Stimulated activated CD4-positive, alpha-beta T cell treated with anti-CD3 and anti-CD28 coated beads, Interleukin-4, amount 100 ng/mL, for 48 hours (primary cell): ENCODE measurements at regions not wholly inside any gene's neighbourhood (a gene's known extent, or its start where the extent isn't known, plus 50 kb on each side); places are given as distances from the start of the nearest gene placed in this dataset.
"Not testable (repeated sequence)": the region's sequence is repeated elsewhere in the genome, so short reads cannot be mapped to it uniquely, and the experiment has no call there.

ENCODE experiments used
- DNase-seq, 2 donors: peaks; one replicate each; pipeline ENCODE4 v3.0.0-alpha.2; 2020; ENCODE audit warnings: low read depth in 2 of 2

- peak; percentile 45 to 54 for DNase-seq
These were observed 96.9 kb upstream of the TANK start for GRCh38 chr2:161063157-161063945.

- no peak for DNase-seq
These were observed 96.3 kb upstream of the TANK start for GRCh38 chr2:161063946-161064306.

- no peak for DNase-seq
These were observed 92.3 kb upstream of the TANK start for GRCh38 chr2:161067846-161068350.

GRCh38 chr2:161068670-161069069, 91.6 kb upstream of the TANK start:
- DNase-seq, result no peak

- no peak for DNase-seq
These were observed 89.3 kb upstream of the TANK start for GRCh38 chr2:161070693-161071479.

- not testable (repeated sequence) for DNase-seq
These were observed 87.8 kb upstream of the TANK start for GRCh38 chr2:161072436-161072835.

- no peak for DNase-seq
These were observed 84.5 kb upstream of the TANK start for GRCh38 chr2:161075701-161076100.

- DNase-seq, result no peak
These were observed 83.3 kb upstream of the TANK start for GRCh38 chr2:161076936-161077335.

- peak; percentile 33 to 64 for DNase-seq
These were observed 82.6 kb upstream of the TANK start for GRCh38 chr2:161077367-161078210.

GRCh38 chr2:161078211-161078539, 82.1 kb upstream of the TANK start:
- DNase-seq, result no peak

GRCh38 chr2:161085149-161085548, 75.1 kb upstream of the TANK start:
- DNase-seq, result no peak

GRCh38 chr2:161088658-161089350, 71.4 kb upstream of the TANK start:
- no peak for DNase-seq

GRCh38 chr2:161090411-161090810, 69.8 kb upstream of the TANK start:
- DNase-seq, result no peak

- no peak for DNase-seq
These were observed 64.9 kb upstream of the TANK start for GRCh38 chr2:161095314-161095713.

GRCh38 chr2:161096336-161096735, 63.9 kb upstream of the TANK start:
- no peak for DNase-seq

GRCh38 chr2:161097157-161097556, 63.1 kb upstream of the TANK start:
- DNase-seq, result no peak

GRCh38 chr2:161100211-161100895, 59.9 kb upstream of the TANK start:
- no peak for DNase-seq

- no peak for DNase-seq
These were observed 58.8 kb upstream of the TANK start for GRCh38 chr2:161101406-161101805.

GRCh38 chr2:161102770-161103450, 57.3 kb upstream of the TANK start:
- no peak for DNase-seq

- no peak for DNase-seq
These were observed 56.8 kb upstream of the TANK start for GRCh38 chr2:161103451-161103831.
